Mammary epithelial cell (primary cell): ENCODE measurements at regions not wholly inside any gene's neighbourhood (a gene's known extent, or its start where the extent isn't known, plus 50 kb on each side); places are given as distances from the start of the nearest gene placed in this dataset.

Experiments used
- EZH2 ChIP-seq: IDR thresholded peaks from 2 replicates; pipeline ENCODE4 v1.6.1; 2012; ENCODE audit warnings: low read length, inconsistent platforms, borderline replicate concordance
- TF ChIP-seq, protein P1 (sequence below), 2 donors: IDR thresholded peaks in 1 of 2; conservative IDR thresholded peaks in 1 of 2; 2 replicates each; pipeline ENCODE4 v1.5.1; 2011 to 2012; ENCODE audit warnings: inconsistent platforms in 2 of 2, low read length in 2 of 2, mild to moderate bottlenecking in 2 of 2, control low read depth in 1 of 2, low read depth in 1 of 2; ENCODE audit not compliant: insufficient read depth in 1 of 2; ENCODE audit errors: extremely low read depth in 1 of 2

DNA sequence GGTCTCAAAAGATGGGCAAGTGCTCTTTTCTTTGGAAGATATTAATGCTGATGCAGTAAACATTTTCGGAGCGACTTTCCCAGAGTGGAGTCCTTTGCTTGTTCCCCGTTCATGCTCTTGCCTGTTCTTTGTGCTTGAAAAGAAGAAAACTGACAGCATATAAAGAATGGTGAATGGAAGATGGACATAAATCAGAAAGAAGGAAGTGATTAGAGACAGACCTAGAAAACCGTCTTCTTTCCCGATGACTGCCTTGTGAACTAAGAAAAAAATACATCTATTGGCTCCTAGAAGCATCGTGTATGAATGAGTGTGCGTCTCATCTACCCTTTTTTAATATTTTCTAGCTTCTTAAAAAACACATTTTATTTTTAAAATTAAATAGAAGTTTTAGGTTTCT is 740.1 kb upstream of the FANCL start:
- TF ChIP-seq, protein P1, sequence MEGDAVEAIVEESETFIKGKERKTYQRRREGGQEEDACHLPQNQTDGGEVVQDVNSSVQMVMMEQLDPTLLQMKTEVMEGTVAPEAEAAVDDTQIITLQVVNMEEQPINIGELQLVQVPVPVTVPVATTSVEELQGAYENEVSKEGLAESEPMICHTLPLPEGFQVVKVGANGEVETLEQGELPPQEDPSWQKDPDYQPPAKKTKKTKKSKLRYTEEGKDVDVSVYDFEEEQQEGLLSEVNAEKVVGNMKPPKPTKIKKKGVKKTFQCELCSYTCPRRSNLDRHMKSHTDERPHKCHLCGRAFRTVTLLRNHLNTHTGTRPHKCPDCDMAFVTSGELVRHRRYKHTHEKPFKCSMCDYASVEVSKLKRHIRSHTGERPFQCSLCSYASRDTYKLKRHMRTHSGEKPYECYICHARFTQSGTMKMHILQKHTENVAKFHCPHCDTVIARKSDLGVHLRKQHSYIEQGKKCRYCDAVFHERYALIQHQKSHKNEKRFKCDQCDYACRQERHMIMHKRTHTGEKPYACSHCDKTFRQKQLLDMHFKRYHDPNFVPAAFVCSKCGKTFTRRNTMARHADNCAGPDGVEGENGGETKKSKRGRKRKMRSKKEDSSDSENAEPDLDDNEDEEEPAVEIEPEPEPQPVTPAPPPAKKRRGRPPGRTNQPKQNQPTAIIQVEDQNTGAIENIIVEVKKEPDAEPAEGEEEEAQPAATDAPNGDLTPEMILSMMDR (conservative IDR thresholded peaks at IDR 0.05 in 1 of 2, IDR thresholded peaks at IDR 0.05 in 1 of 2; ENCODE audit: extremely low read depth in 1 of 2, insufficient read depth in 1 of 2, low read depth in 1 of 2, low read length in 2 of 2), result no peak
- no peak for TF ChIP-seq EZH2
